CD4-positive, alpha-beta T cell treated with Interleukin-17A for 1 hour (primary cell): ENCODE measurements at regions not wholly inside any gene's neighbourhood (a gene's known extent, or its start where the extent isn't known, plus 50 kb on each side); places are given as distances from the start of the nearest gene placed in this dataset.
"Not testable (repeated sequence)": the region's sequence is repeated elsewhere in the genome, so short reads cannot be mapped to it uniquely, and the experiment has no call there.

Experiments used
- DNase-seq: peaks from one replicate; pipeline ENCODE4 v3.0.0-alpha.2; 2020

DNA sequence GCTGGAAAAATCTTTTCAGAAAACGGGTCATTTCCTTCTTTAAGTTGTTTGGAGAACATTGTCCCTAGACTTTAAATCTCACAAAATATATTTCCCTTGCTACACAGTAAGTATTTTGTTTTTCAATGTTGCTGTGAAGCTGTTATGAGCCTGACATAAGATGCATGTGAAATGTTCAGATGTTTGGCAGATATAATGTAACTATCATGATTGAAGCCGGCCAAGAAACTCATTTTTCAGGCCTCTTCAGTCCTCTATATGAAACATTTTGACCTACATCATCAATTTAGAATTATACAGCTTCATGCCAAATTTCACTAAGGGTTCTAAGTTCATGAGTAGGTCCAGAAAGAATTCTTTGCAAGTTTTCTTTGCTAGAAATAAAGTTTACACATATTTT lies 133.8 kb downstream of the JRKL start:
- no peak for DNase-seq

- DNase-seq: no peak
Observed at GRCh38 chr11:96524475-96524874, 134.7 kb downstream of the JRKL start.

DNA sequence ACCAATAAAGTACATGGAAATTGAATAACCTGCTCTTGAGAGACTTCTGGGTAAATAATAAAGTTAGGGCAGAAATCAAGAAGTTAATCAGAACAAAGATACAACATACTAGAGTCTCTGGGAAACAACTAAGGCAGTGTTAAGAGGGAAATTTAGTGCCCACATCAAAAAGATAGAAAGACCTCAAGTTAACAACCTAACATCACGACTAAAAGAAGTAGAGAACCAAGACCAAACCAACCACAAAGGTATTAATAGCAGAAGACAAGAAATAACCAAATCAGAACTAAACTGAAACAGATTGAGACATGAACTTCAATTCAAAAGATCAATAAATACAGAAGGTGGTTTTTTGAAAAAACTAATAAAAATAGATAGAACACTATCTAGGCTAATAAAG lies 140.7 kb downstream of the JRKL start:
- no peak for DNase-seq

DNA sequence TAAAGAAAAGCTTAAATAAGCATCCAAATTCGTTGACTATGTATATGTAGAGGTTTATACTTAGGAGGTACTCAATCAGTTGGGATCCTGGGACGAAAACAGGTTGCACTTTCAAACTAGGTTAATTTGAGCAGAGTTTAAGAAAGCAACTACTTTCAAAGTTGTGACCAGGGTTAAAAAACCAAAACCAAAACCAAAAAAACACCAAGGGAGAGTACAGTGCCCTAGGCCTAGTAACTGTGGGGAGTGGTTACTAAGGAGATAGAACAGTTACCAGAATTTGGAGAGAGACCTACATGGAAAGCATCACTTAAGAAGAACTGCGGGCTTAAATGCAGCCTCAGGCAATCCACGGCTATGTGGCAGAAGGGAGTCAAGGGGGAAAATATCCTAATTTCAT lies 148.3 kb downstream of the JRKL start:
- DNase-seq: no peak

- DNase-seq: no peak
Observed at GRCh38 chr11:96538622-96539021, 148.8 kb downstream of the JRKL start.

DNA sequence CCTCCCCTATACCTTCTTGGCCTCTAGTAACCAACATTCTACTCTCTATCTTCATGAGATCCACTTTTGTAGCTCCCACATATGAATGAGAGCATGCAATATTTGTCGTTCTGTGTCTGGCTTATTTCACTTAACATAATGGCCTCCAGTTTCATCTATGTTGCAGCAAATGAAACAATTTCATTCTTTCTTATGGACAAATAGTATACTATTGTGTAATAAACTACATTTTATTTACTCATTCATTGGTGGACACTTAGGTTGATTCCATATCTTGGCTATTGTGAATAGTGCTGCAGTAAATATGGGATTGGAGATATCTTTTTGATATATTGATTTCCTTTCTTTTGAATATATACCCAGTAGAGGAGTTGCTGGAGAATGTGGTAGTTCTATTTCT lies 151.1 kb downstream of the JRKL start:
- DNase-seq: no peak

DNA sequence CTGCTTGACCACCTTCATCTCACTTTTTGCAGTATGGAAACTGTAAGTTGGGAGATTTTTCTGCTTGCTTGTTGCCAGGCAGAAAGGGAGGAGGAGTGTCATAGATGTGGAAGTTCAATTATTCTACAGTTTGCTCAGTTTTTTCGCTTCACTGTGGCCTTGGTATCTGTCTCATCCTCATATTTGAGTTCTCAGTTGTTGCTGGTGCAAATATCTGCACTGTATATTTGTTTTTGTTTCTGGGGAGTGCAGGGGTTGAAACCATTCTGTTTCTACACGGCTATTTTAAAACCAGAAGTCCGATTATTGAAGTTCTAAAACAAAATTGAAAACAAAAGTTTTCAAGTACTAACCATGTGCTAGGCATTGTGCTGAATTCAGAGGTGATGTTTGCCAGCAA lies 153.4 kb downstream of the JRKL start:
- no peak for DNase-seq

- not testable (repeated sequence) for DNase-seq
Observed at GRCh38 chr11:96545192-96545591, 155.4 kb downstream of the JRKL start.

DNA sequence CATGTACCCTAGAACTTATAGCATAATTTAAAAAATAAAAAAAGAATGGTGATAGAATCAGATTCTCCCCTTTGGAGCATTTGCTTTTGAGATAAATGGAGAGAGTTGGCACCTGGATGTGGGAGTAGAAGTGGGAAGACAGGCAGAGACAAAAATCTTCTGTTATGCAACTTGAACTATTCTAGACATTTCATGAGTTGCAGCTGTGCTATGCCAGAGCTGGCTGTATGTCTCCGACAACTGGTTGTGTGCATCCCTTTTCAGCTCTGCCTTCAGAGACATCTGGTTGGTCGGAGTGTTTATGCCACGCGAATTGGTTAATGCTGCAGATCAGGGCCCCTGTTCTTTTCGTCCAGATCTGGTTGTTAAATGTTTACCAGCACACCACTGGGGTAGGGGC lies 161.3 kb downstream of the JRKL start:
- DNase-seq: no peak

DNA sequence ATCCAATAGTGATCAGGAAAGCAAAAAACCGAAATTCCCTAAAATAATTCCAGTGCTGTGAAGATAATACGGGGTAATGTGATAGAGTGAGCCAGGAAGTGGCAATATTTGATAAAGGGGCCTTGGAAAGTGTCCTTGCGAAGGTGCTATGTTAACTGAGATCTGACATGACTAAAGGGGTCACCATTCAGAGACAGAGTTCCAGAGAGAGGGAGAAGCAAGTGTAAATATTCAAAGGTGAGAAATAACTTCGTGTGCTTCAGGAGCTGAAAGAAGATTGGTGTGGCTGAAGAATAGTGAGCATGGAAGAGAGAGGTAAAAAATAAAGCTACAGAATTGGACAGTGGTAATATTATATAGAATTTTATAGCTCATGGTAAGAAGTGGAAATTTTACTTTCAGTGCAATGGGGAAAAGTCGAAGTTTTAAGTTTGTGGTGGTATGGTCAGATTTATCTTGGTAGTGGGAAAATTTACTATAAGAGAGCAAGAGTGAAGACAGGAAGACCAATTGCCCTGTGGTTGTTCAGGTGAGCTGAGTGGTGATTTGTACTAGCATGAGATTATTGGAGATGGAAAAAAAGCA lies 164.5 kb downstream of the JRKL start:
- DNase-seq: no peak

DNA sequence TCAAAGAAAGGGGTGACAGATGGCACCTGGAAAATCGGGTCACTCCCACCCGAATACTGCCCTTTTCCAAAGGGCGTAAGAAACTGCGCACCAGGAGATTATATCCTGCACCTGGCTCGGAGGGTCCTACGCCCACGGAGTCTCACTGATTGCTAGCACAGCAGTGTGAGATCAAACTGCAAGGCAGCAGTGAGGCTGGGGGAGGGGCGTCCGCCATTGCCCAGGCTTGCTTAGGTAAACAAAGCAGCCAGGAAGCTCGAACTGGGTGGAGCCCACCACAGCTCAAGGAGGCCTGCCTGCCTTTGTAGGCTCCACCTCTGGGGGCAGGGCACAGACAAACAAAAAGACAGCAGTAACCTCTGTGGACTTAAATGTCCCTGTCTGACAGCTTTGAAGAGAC lies 166.0 kb downstream of the JRKL start:
- not testable (repeated sequence) for DNase-seq

- not testable (repeated sequence) for DNase-seq
Observed at GRCh38 chr11:96560727-96561126, 170.9 kb downstream of the JRKL start.

DNA sequence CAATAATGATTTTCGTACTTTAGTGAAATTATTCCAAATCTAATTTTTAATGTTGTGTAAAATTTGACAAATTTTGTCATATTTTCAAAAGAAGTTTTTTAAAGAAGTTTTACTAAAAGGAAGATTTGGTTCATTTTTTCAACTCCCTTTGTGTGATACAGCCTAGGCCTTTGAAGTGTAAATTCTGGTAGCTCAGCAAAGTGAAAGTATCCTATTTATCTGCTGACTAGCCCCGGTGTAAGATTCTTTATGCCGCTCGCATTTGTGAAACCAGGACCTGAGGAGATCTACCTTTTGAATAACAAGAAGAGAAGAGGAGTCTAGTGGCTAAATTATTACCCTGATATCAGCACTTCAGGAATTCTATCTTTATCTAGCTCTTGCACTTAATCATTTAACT lies 177.4 kb downstream of the JRKL start:
- no peak for DNase-seq

- no peak for DNase-seq
Observed at GRCh38 chr11:96567667-96568066, 177.9 kb downstream of the JRKL start.

- no peak for DNase-seq
Observed at GRCh38 chr11:96576383-96576782, 186.6 kb downstream of the JRKL start.

- DNase-seq: no peak
Observed at GRCh38 chr11:96578379-96578778, 188.6 kb downstream of the JRKL start.

DNA sequence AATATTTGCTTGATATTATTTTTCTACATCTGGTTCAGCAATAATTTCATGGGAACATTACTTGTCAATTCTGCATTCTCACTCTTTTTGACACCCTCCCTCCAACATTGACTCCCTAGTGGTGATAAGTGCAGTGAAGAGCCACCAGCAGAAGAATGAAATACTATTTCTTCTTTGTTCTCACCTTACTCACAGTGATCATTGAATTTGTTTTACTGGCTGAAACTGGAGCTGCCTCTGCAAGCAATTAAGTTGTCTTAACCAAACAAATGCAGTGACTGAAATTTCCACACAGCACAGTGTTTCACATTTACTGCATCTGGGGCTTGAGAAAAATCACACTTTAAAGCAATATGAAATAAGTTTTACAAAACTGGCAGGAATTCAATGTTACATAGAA lies 189.8 kb downstream of the JRKL start:
- DNase-seq: no peak

DNA sequence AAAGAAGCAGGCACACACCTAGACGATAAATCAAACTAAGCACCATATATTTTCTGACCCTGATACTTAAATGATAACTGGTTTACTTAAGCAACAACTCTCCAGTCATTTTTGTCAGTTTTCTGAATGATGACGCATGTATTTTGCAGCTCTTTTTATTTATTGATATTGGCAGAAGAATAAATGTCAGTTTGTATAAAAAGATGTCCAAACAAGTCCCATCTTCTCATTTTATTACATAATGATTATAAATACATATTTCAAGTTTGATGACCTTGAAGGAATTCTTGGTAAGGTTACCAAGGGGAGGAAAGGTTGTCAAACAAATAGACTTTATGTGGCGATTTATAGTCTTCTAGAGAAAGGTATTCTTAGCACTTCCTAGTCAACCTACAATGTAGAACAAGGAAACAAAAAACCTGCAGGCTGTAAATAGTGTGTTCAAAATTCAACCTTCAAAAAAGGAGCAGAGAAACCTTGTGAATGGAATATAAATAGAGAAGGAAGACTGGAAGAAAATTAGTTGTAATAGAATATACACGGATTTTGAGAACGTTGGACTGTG lies 190.7 kb downstream of the JRKL start:
- no peak for DNase-seq

DNA sequence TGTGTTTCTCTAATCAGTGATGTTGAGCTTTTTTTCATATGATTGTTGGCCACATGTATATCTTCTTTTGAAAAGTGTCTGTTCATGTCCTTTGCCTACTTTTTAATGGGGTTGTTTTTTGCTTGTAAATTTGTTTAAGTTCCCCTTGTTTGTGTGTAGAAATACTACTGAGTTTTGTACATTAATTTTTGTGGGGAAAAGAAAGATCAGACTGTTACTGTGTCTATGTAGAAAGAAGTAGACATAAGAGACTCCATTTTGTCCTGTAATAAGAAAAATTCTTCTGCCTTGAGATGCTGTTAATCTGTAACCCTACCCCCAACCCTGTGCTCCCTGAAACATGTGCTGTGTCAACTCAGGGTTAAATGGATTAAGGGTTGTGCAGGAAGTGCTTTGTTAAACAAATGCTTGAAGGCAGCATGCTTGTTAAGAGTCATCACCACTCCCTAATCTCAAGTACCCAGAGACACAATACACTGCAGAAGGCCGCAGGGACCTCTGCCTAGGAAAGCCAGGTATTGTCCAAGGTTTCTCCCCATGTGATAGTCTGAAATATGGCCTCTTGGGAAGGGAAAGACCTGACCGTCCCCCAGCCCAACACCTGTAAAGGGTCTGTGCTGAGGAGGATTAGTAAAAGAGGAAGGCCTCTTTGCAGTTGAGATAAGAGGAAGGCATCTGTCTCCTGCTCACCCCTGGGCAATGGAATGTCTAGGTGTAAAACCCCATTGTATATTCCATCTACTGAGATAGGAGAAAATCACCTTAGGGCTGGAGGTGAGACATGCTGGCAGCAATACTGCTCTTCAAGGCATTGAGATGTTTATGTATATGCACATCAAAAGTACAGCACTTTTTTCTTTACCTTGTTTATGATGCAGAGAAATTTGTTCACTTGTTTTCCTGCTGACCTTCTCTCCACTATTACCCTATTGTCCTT lies 196.4 kb downstream of the JRKL start:
- not testable (repeated sequence) for DNase-seq

DNA sequence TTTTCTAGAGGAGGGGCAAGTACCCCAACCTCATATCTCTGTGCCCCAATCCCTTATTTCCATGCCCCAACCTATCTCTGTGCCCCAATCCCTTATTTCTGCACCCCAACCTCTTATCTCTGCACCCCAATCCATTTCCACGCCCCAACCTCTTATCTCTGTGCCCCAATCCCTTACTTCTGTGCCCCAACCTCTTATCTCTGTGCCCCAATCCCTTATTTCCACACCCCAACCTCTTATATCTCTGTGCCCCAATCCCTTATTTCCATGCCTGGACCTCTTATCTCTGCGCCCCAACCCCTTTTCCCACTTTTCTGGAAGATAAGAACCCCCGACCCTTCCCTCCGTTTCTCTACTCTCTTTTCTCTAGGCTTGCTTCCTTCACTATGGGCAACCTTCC lies 199.0 kb downstream of the JRKL start:
- DNase-seq: not testable (repeated sequence)

- no peak for DNase-seq
Observed at GRCh38 chr11:96595011-96595410, 205.2 kb downstream of the JRKL start.

DNA sequence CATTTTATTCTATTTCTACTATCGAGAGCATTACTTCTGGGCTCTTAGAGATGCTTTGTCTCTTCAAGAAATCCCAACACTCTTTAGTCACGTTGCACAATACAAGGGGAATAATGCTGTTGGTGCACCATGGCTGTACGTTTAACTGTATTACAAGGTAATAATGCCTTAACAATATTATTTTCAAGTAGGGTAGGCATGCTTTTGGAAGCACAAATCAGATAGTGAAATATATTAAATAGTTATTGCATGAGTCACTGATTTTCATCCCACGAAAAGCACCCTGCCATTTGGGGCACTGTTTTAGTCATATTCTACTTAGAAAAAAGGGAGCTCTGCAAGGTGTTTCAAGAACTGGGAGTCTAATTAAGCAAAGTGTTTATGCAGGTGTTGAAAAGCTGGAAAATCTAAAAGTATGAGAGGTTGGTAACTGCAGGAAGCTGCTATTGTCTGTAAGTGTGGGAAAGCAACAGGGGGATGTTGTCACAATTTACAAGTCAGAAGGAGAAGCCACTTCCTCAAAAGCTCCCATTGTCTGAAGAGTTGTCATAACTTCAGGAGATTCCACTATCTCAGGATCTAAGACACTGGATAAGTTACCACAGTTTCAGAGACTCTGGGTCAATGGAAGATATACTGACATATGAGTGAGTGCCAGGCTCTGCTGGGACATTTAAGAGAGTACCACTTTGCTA lies 218.2 kb downstream of the JRKL start:
- no peak for DNase-seq

DNA sequence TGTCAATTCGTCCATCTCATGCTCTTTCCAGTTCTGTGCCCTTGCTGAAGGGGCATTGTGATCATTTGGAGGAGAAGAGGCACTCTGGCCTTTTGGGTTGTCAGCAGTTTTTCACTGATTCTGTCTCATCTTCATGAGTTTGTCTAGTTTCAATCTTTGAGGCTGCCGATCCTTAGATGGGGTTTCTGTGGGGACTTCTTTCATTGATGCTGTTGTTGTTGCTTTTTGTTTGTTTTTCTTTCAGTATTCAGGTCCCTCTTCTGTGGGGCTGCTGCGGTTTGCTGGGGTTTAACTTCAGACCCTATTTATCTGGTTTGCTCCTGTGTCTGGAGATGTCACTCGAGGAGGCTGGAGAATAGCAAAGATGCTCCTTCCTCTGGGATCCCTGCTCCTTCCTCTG lies 224.3 kb downstream of the JRKL start:
- DNase-seq: no peak

DNA sequence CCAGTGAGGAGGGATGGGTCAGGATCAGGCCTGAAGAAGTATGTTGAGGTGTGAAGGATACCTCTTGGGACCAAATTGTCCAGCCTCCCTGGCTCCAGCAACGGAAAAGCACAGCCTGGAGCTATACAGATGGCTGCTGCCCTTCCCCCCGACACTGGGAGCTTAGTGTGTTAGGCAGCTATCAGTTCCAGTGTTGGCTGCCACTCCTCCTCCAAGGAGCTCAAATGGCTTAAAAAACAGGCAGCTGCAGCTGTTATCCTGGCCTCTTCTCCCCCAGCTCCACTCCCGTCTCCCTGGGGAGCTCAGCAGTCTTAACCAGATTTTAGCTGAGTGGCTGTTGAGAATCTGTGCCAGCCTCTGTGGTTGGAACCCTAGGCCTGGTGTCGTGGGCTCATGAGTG lies 225.0 kb downstream of the JRKL start:
- DNase-seq: no peak
